ENCODE measurements at regions not wholly inside any gene's neighbourhood (a gene's known extent, or its start where the extent isn't known, plus 50 kb on each side); places are given as distances from the start of the nearest gene placed in this dataset.

GRCh38 chr22:27488456-27489177 is 312.9 kb downstream of the MN1 start:
- H3K36me3 ChIP-seq, result no peaks in the 10 kb centered on the region
- TF ChIP-seq CTCF (IDR thresholded peaks at IDR 0.05) (no peak), POLR2A (IDR thresholded peaks at IDR 0.05) (no peak), EP300 (IDR thresholded peaks at IDR 0.05) (no peak)
- H3K9me3 ChIP-seq, result no peaks in the 10 kb centered on the region

GRCh38 chr22:27489178-27489675 is 312.3 kb downstream of the MN1 start:
- WGBS, 3 donors, result 31 to 39% (median 37%) methylated on average over 4 of the region's 4 CpGs
- no peaks in the 10 kb centered on the region for H3K27me3 ChIP-seq
- DNase-seq, result no peak
- no peaks in the 10 kb centered on the region for H3K36me3 ChIP-seq
- no peak for TF ChIP-seq POLR2A (IDR thresholded peaks at IDR 0.05)
- TF ChIP-seq EP300 (IDR thresholded peaks at IDR 0.05), result no peak
- no peak for TF ChIP-seq CTCF (IDR thresholded peaks at IDR 0.05)
- intact Hi-C loops (cut with DNase I), result no loop called here
- no peaks in the 10 kb centered on the region for H3K4me1 ChIP-seq (ENCODE audit: insufficient read depth)
- H3K27ac ChIP-seq, result no peak overlapping the region
- H3K9me3 ChIP-seq, result no peaks in the 10 kb centered on the region
- H3K4me3 ChIP-seq, result no peak overlapping the region

More at GRCh38 chr22:27488456-27489177, 312.9 kb downstream of the MN1 start:
- H3K27ac ChIP-seq, result no peak overlapping the region
- 70 to 74% (median 71%) methylated on average over 12 of the region's 12 CpGs for WGBS, 3 donors
- intact Hi-C loops (cut with DNase I), result no loop called here
- H3K4me1 ChIP-seq (ENCODE audit: insufficient read depth), result no peaks in the 10 kb centered on the region
- no peaks in the 10 kb centered on the region for H3K27me3 ChIP-seq
- no peak overlapping the region for H3K4me3 ChIP-seq
- no peak for DNase-seq

GRCh38 chr22:27490080-27490479 is 311.5 kb downstream of the MN1 start:
- no peaks in the 10 kb centered on the region for H3K27me3 ChIP-seq
- no peak overlapping the region for H3K4me3 ChIP-seq
- H3K27ac ChIP-seq, result no peak overlapping the region
- TF ChIP-seq EP300 (IDR thresholded peaks at IDR 0.05) (no peak), CTCF (IDR thresholded peaks at IDR 0.05) (no peak)
- H3K36me3 ChIP-seq, result no peaks in the 10 kb centered on the region
- no peaks in the 10 kb centered on the region for H3K4me1 ChIP-seq (ENCODE audit: insufficient read depth)
- 81 to 85% (median 81%) methylated on average over 4 of the region's 4 CpGs for WGBS, 3 donors
- no peak for DNase-seq
- H3K9me3 ChIP-seq, result no peaks in the 10 kb centered on the region
- intact Hi-C loops (cut with DNase I), result no loop called here

- Histone ChIP-seq H3K27ac (no peak overlapping the region), H3K4me1 (ENCODE audit: insufficient read depth) (no peaks in the 10 kb centered on the region), H3K36me3 (no peaks in the 10 kb centered on the region), H3K27me3 (no peaks in the 10 kb centered on the region), H3K4me3 (no peak overlapping the region), H3K9me3 (no peaks in the 10 kb centered on the region)
- intact Hi-C loops (cut with DNase I), result no loop called here
- 89 to 93% (median 92%) methylated on average over 5 of the region's 5 CpGs for WGBS, 3 donors
- TF ChIP-seq EP300 (IDR thresholded peaks at IDR 0.05), result no peak
- no peak for TF ChIP-seq CTCF (IDR thresholded peaks at IDR 0.05)
- no peak for DNase-seq
Observed at GRCh38 chr22:27491888-27492287, 309.7 kb downstream of the MN1 start.
